GM21390 (cell line): ENCODE measurements at regions not wholly inside any gene's neighbourhood (a gene's known extent, or its start where the extent isn't known, plus 50 kb on each side); places are given as distances from the start of the nearest gene placed in this dataset.

ENCODE experiments used
- ATAC-seq: cut with Tn5 transposase; IDR thresholded peaks from one replicate; pipeline ENCODE4 v1.9.1; 2021; ENCODE audit not compliant: unreplicated experiment

DNA sequence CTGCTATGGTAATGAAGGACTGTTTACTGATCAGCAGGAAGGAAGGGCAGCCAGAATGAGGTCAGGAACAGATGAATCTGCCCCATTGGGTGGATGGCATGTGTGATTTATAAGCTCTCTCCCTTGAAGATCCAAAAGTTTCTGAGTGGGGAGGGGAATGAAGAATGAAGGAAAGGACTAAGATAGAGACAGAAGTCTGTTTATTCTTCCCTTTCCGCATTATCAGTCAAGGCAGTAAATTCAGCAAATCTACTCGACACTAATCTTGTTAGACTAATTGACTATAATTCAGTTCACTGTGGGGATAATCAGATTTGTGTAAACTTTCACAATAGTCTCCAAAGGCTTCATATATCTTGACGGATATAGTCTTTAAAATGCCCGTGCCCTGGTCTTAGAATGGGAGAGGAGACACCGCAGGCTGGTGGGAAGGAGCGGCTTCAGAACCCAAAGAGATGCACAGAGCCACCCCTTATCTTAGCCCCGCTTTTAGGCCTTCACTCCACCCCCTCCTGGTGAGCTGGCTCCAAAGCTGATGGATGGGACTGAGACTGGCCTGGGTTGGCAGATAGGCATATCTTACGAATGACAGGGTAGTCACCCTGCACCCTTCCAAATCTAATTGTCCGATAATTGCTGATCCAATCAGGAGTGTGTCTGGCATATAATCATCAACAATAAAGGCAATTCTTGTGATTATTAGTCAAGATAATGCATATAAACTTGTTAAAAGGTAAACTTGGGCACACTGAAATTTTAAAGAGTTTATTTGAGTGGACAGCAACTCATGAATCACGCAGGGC, 76.0 kb upstream of the PPM1J start:
- no peak for ATAC-seq

DNA sequence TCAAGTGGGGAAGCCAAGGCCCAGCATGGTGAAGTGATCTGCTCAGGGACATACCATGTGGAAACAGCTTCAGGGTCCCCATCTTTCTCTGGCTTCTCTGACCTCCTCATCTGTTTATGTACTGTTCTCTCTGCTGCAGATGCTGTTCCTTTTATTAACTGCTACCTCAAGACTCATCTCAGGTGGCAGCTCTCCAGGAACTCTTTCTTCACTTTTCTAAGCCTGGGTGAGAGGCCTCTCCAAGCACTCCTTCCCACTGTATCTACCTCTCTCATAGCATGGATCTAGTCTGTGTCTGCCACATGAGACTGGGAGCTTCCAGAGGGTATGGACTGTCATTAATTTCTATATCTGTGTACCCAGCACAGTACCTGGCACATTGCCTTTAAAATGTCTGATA, 73.4 kb upstream of the PPM1J start:
- ATAC-seq, result no peak

DNA sequence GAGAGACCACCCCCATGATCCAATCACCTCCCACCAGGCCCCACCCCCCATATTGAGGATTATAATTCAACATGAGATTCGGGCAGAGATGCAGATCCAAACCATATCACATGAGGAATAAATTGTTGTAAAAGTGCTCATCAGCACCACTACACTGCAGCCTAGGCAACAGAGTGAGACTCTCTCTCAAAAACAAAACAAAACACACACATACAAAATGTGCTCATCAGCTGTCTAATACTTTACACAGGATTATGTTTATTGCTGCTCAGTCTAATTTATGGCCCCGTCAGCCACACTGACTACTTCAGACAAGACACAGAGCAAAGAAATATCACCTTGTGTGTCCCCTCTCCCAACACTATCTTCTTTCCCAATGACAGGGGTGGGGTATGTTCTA, 72.9 kb upstream of the PPM1J start:
- no peak for ATAC-seq

- no peak for ATAC-seq
These were observed 67.9 kb upstream of the PPM1J start for GRCh38 chr1:112783059-112783458.

DNA sequence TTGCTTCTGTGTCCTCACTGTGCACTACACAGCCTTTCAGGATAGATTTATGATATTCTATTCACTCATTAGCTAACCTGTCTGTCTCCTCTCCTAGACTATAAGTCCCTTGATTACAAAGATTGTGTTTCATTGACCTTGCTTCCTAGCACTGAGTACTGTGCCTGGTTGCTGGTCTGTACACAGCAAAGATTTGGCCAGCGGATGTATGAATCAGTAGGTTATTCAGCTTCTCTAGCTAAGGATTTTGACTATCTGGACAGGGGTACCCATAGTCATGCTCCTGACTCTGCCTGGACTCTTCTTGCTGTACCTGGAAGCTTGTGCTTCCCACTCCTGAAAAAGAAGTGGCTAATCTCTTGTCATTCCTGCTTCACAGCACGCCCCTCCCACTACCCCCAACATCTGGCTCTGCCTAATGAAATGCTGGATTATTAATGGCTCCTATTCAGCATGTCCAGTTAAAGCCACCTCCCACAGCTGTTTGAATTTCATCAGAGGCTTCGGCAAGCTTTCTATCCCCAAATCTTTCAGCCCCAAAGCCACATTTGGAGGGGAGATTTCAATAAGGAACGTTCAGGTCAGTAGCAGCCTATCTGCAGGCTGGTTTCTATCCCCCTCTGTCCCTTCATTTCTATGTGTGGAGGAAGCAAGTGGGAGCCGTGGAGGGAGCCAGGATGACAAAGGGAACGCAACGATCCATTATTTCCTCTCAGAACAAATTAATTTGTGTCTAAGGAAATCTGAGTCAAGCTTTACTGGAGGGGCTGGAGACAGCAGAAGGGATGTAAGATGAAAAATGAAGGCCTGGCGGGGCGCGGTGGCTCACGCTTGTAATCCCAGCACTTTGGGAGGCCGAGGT, 64.8 kb upstream of the PPM1J start:
- no peak for ATAC-seq

DNA sequence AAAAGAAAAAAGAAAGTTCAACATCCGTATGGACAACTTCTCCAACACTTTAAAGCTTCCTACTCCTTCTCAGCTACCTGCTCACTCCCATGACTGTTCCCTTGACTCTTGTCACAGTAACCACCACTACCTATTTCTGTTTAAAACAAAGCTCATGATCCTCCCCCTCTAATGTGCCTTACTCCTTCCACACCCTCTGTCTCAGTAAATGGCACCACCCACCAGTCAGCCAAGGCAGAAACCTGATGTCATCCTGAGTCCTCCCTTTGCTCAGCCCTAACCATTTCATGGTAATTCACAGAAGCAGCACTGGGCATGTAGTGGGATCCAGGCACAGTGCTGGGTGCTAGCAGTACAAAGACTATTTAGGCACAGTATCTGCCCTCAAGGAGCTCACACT, 63.0 kb upstream of the PPM1J start:
- no peak for ATAC-seq

- ATAC-seq, result no peak
These were observed 61.6 kb upstream of the PPM1J start for GRCh38 chr1:112776688-112777087.

- ATAC-seq, result no peak
These were observed 57.6 kb upstream of the PPM1J start for GRCh38 chr1:112772781-112773180.

GRCh38 chr1:112770724-112771123, 55.6 kb upstream of the PPM1J start:
- no peak for ATAC-seq

DNA sequence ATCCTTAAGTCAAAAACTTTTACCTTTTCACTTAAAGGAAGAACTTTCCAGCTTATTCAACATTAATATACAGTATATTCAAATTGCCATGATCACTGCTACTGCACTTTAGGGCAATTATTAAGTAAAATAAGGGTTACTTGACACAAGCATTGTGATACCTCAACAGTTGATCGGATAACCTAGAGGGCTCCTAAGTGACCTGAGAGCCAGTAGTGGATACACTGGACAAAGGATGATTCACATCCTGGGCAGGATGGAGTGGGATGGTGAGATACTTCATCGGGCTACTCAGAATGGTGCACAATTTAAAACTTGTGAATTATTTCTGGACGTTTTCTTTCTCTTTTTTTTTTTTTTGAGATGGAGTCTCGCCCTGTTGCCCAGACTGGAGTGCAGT, 54.5 kb upstream of the PPM1J start:
- no peak for ATAC-seq

DNA sequence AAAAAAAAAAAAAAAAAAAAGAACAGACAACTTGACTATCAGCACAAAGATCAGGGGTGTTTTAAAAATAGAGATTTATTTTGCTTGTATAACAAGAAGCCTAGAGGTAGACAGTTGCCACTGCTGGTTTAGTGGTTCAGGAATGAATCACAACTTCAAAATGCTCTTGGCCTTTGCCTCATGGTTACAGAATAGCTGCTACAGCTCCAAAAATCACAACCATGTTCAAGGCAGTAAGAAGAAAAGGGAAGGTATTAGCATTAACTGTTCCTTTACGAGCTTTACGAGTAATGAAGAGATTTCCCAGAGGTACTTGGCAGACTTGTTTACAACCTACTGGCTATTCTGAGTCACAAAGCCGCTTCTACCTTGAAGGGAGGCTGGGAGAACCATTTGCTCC, 52.5 kb upstream of the PPM1J start:
- no peak for ATAC-seq
